GM18951 (cell line): ENCODE measurements at regions not wholly inside any gene's neighbourhood (a gene's known extent, or its start where the extent isn't known, plus 50 kb on each side); places are given as distances from the start of the nearest gene placed in this dataset.
"Not testable (repeated sequence)": the region's sequence is repeated elsewhere in the genome, so short reads cannot be mapped to it uniquely, and the experiment has no call there.

Experiments used
- POLR2A ChIP-seq: IDR thresholded peaks from 4 replicates; pipeline ENCODE4 v1.6.1; 2011; ENCODE audit warnings: mild to moderate bottlenecking; ENCODE audit not compliant: insufficient read length, insufficient read depth; ENCODE audit errors: extremely low read depth
- in situ Hi-C: fragments of 300-500 bp; cut with MboI; formaldehyde crosslinking; loops from one replicate; pipeline ENCODE4 v1.12.0; 2022; ENCODE audit warnings: low sequenced_read_pairs, mixed read lengths, inconsistent platforms; ENCODE audit not compliant: unreplicated experiment

GRCh38 chr3:197367081-197367780, 68.8 kb upstream of the DLG1 start:
- in situ Hi-C loops, result loop anchor here (10.0 kb wide), 1 partner anchor 68 kb away; no protein-coding TSS in a partner anchor
- no peak for TF ChIP-seq POLR2A

- TF ChIP-seq POLR2A, result no peak
- in situ Hi-C loops, result loop anchor here (10.0 kb wide), 1 partner anchor 68 kb away; no protein-coding TSS in a partner anchor
These were observed 68.1 kb upstream of the DLG1 start for GRCh38 chr3:197366301-197367044.

- no peak for TF ChIP-seq POLR2A
- in situ Hi-C loops, result loop anchor here (10.0 kb wide), 1 partner anchor 69 kb away; no protein-coding TSS in a partner anchor
These were observed 67.2 kb upstream of the DLG1 start for GRCh38 chr3:197365586-197365985.

GRCh38 chr3:197364410-197365071, 66.1 kb upstream of the DLG1 start:
- in situ Hi-C loops, result loop anchor here (10.0 kb wide), 1 partner anchor 70 kb away; no protein-coding TSS in a partner anchor
- no peak for TF ChIP-seq POLR2A

- TF ChIP-seq POLR2A, result no peak
- in situ Hi-C loops, result loop anchor here (10.0 kb wide), 1 partner anchor 71 kb away; no protein-coding TSS in a partner anchor
These were observed 65.4 kb upstream of the DLG1 start for GRCh38 chr3:197363553-197364409.

GRCh38 chr3:197362081-197362480, 63.7 kb upstream of the DLG1 start:
- no peak for TF ChIP-seq POLR2A
- in situ Hi-C loops, result loop anchor here (10.0 kb wide), 1 partner anchor 73 kb away; no protein-coding TSS in a partner anchor

- in situ Hi-C loops, result loop anchor here (10.0 kb wide), 1 partner anchor 75 kb away; no protein-coding TSS in a partner anchor
These were observed 61.7 kb upstream of the DLG1 start for GRCh38 chr3:197360095-197360494.

GRCh38 chr3:197359476-197359875, 61.1 kb upstream of the DLG1 start:
- in situ Hi-C loops, result not testable (repeated sequence)

- in situ Hi-C loops, result no loop called here
- TF ChIP-seq POLR2A, result no peak
These were observed 58.3 kb upstream of the DLG1 start for GRCh38 chr3:197356741-197357140.

GRCh38 chr3:197356275-197356674, 57.9 kb upstream of the DLG1 start:
- in situ Hi-C loops, result no loop called here
- no peak for TF ChIP-seq POLR2A

GRCh38 chr3:197355713-197356112, 57.3 kb upstream of the DLG1 start:
- in situ Hi-C loops, result no loop called here
- TF ChIP-seq POLR2A, result no peak

GRCh38 chr3:197354568-197355001, 56.2 kb upstream of the DLG1 start:
- in situ Hi-C loops, result no loop called here
- TF ChIP-seq POLR2A, result no peak

GRCh38 chr3:197353867-197354567, 55.6 kb upstream of the DLG1 start:
- TF ChIP-seq POLR2A, result no peak
- in situ Hi-C loops, result no loop called here
